GM12878 (cell line): ENCODE measurements at regions not wholly inside any gene's neighbourhood (a gene's known extent, or its start where the extent isn't known, plus 50 kb on each side); places are given as distances from the start of the nearest gene placed in this dataset.

Source experiments
- ATAC-seq: fragments of 200-7000 bp; cut with Tn5 transposase; 3 replicates; pipeline ENCODE4 v1.9.1; 2020; ENCODE audit warnings: mild to moderate bottlenecking, moderate library complexity
- BruUV-seq: library from RNA; stranded (reverse); fragments of 400-500 nt; replicated peaks from 2 replicates; lab custom pipeline; 2021; lab: Mats Ljungman, UMichigan
- CTCF ChIA-PET: fragments of 300-600 bp; sonication (Branson Sonifier 250); formaldehyde crosslinking; extraction: SDS; loops from one replicate; lab custom pipeline; 2021; ENCODE audit warnings: inconsistent platforms; lab: Yijun Ruan, JAX
- POLR2A ChIA-PET: fragments of 350-600 bp; formaldehyde crosslinking; extraction: SDS; loops from one replicate; lab custom pipeline; 2021; ENCODE audit warnings: inconsistent platforms; lab: Charles Lee
- RAD21 ChIA-PET: fragments of 300-600 bp; sonication (Branson Sonifier 250); formaldehyde crosslinking; loops from one replicate; lab custom pipeline; 2023; ENCODE audit warnings: antibody characterized with exemption; ENCODE audit not compliant: unreplicated experiment; lab: Charles Lee
- SMC1A ChIA-PET: fragments of 300-600 bp; sonication (Branson Sonifier 250); formaldehyde crosslinking; loops from one replicate; lab custom pipeline; 2023; ENCODE audit not compliant: unreplicated experiment, uncharacterized antibody; lab: Charles Lee
- DNase-seq: peaks from one replicate; pipeline ENCODE4 v3.0.0-alpha.2; 2011; ENCODE audit warnings: low read depth, low spot score
- FAIRE-seq: peaks from 3 replicates; lab custom pipeline; 2011; peaks lifted over from hg19 to GRCh38; lab: Jason Lieb, UNC
- H2AFZ ChIP-seq: 2 replicates; pipeline ENCODE4 v1.6.0; 2011; ENCODE audit warnings: low read depth, low read length, control low read depth; ENCODE audit not compliant: control insufficient read depth
- H3K27ac ChIP-seq: 2 replicates; pipeline ENCODE4 v1.5.1; 2011; ENCODE audit warnings: control low read depth; ENCODE audit not compliant: control insufficient read depth, insufficient read depth
- H3K27me3 ChIP-seq, 2 experiments: replicated peaks in 1 of 2; 2 replicates each; pipeline versions ENCODE4 v1.6.0 to v1.6.1; 2011; ENCODE audit warnings: low read length in 1 of 2; ENCODE audit not compliant: control insufficient read depth in 2 of 2, insufficient read depth in 2 of 2
- H3K36me3 ChIP-seq, 2 experiments: 2 replicates each; pipeline ENCODE4 v1.5.1; 2011; ENCODE audit warnings: low read length in 1 of 2; ENCODE audit not compliant: control insufficient read depth in 2 of 2, insufficient read depth in 2 of 2
- H3K4me1 ChIP-seq: 2 replicates; pipeline ENCODE4 v1.6.1; 2011; ENCODE audit warnings: mild to moderate bottlenecking, low read length, moderate library complexity, mixed read lengths; ENCODE audit not compliant: control insufficient read depth, insufficient read depth
- H3K4me2 ChIP-seq: 2 replicates; pipeline ENCODE4 v1.6.0; 2011; ENCODE audit warnings: control low read depth; ENCODE audit not compliant: control insufficient read depth, insufficient read depth
- H3K4me3 ChIP-seq: fragments of 200-600 bp; sonication (generic); 2 replicates; pipeline ENCODE4 v1.5.1; 2016
- H3K79me2 ChIP-seq: 2 replicates; pipeline ENCODE4 v1.6.0; 2011; ENCODE audit warnings: low read length; ENCODE audit not compliant: control insufficient read depth, insufficient read depth
- H3K9ac ChIP-seq: 2 replicates; pipeline ENCODE4 v1.8.0; 2011; ENCODE audit warnings: low read length, control low read depth, mixed read lengths; ENCODE audit not compliant: control insufficient read depth, insufficient read depth
- H3K9me3 ChIP-seq: replicated peaks from 3 replicates; pipeline ENCODE4 v1.5.1; 2011; ENCODE audit warnings: mild to moderate bottlenecking, low read length; ENCODE audit not compliant: control insufficient read depth, insufficient read depth
- H4K20me1 ChIP-seq: 2 replicates; pipeline ENCODE4 v1.6.0; 2011; ENCODE audit not compliant: control insufficient read depth, insufficient read depth
- ELK1 ChIP-seq: IDR thresholded peaks from 2 replicates; pipeline ENCODE4 v1.6.1; 2012; ENCODE audit warnings: low read depth, low read length, improper control_type of control experiment
- IRF4 ChIP-seq: IDR thresholded peaks from 2 replicates; pipeline ENCODE4 v1.6.1; 2011; ENCODE audit warnings: low read depth, low read length
- NBN ChIP-seq: fragments of 450-650 bp; IDR thresholded peaks from 2 replicates; pipeline ENCODE4 v1.6.1; 2016
- RCOR1 ChIP-seq: conservative IDR thresholded peaks from 2 replicates; pipeline ENCODE4 v1.6.1; 2012; ENCODE audit warnings: low read depth, low read length, improper control_type of control experiment
- ZNF384 ChIP-seq: IDR thresholded peaks from 2 replicates; pipeline ENCODE4 v1.6.1; 2012; ENCODE audit warnings: low read depth, mild to moderate bottlenecking, low read length, improper control_type of control experiment, borderline replicate concordance
- ZNF687 ChIP-seq: fragments of 450-650 bp; IDR thresholded peaks from 2 replicates; pipeline ENCODE4 v1.6.1; 2017; ENCODE audit warnings: mild to moderate bottlenecking, moderate library complexity
- ZSCAN29 ChIP-seq: fragments of 450-650 bp; IDR thresholded peaks from 2 replicates; pipeline ENCODE4 v1.6.1; 2017; ENCODE audit warnings: mild to moderate bottlenecking, moderate library complexity
- WGBS: methylation state at CpG from one replicate; pipeline ENCODE4 v1.1.6; 2016; ENCODE audit warnings: low lambda C conversion rate; ENCODE audit not compliant: insufficient replicate concordance, insufficient coverage; ENCODE audit errors: missing lambda C conversion rate; 5-methylcytosine and 5-hydroxymethylcytosine counted together
- in situ Hi-C: fragments of 300-500 bp; cut with MboI; formaldehyde crosslinking; loops from 9 replicates; pipeline ENCODE4 v1.14.3; 2018; ENCODE audit warnings: mixed read lengths
- intact Hi-C: fragments of 100-400 bp; cut with micrococcal nuclease; formaldehyde crosslinking; loops from one replicate; pipeline ENCODE4 v1.14.2; 2022; ENCODE audit not compliant: unreplicated experiment
- TF ChIP-seq, protein P1 (sequence below): fragments of 450-650 bp; IDR thresholded peaks from 2 replicates; pipeline ENCODE4 v1.6.1; 2018; ENCODE audit warnings: mild to moderate bottlenecking, low read depth, moderate library complexity; ENCODE audit not compliant: partially characterized antibody
- TF ChIP-seq, protein P2 (sequence below): IDR thresholded peaks from 2 replicates; pipeline ENCODE4 v1.6.1; 2011; ENCODE audit warnings: low read depth, low read length, improper control_type of control experiment, borderline replicate concordance

DNA sequence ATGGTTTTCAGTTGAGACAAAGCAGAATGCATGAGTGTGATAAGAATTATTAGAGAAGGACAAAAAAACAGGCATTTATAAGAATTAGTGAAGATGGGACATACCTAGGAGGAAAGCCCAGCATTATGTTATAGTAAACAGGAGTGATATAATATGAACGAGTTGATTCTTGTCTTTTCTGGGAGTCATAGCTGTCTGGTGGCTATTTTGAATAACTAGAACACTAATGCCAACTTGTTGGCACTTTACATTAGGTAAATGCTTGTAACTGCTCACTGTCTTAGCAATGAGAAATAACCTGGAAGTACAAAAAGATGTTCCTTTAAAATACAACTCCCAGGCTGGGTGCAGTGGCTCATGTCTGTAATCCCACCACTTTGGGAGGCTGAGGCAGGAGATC, 540.8 kb upstream of the SPHKAP start (continued):
- TF ChIP-seq, protein P1, sequence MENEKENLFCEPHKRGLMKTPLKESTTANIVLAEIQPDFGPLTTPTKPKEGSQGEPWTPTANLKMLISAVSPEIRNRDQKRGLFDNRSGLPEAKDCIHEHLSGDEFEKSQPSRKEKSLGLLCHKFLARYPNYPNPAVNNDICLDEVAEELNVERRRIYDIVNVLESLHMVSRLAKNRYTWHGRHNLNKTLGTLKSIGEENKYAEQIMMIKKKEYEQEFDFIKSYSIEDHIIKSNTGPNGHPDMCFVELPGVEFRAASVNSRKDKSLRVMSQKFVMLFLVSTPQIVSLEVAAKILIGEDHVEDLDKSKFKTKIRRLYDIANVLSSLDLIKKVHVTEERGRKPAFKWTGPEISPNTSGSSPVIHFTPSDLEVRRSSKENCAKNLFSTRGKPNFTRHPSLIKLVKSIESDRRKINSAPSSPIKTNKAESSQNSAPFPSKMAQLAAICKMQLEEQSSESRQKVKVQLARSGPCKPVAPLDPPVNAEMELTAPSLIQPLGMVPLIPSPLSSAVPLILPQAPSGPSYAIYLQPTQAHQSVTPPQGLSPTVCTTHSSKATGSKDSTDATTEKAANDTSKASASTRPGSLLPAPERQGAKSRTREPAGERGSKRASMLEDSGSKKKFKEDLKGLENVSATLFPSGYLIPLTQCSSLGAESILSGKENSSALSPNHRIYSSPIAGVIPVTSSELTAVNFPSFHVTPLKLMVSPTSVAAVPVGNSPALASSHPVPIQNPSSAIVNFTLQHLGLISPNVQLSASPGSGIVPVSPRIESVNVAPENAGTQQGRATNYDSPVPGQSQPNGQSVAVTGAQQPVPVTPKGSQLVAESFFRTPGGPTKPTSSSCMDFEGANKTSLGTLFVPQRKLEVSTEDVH, result no peak
- TF ChIP-seq, all 136 proteins: peak for 0

DNA sequence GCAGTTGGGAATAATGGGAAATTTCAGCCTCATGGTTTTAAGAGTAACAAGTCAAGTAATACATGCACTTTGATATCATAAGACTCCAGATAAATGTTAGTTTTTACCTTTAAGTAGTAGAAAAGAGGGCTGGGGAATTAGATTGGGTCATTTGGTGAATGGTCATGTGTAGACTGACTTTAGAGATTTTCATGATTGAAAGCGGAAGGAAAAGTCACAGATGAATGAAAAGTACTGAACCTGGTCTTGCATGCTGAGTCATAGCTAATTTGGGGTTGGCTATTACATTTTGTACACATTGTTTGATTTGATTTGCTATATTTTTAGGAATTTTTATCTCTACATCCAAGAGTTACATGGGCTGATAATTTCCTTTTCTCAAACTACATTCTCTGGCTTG, 539.4 kb upstream of the SPHKAP start:
- no TSS peak for BruUV-seq
- Histone ChIP-seq H3K4me2 (no peak overlapping the region), H3K79me2 (no peaks in the 10 kb centered on the region), H2AFZ (no peak overlapping the region), H3K27ac (no peak overlapping the region), H3K9me3 (no peaks in the 10 kb centered on the region), H3K27me3 (no peaks in the 10 kb centered on the region; a peak in 1 of 4 replicates), H4K20me1 (no peaks in the 10 kb centered on the region), H3K4me3 (no peak overlapping the region), H3K9ac (no peak overlapping the region), H3K36me3 (no peaks in the 10 kb centered on the region), H3K4me1 (no peaks in the 10 kb centered on the region)
- in situ Hi-C loops, result no loop called here
- POLR2A ChIA-PET, result no interaction called here
- intact Hi-C loops, result no loop called here
- SMC1A ChIA-PET, result no interaction called here
- DNase-seq, result no peak
- CTCF ChIA-PET, result no interaction called here
- RAD21 ChIA-PET, result no interaction called here
- FAIRE-seq, result no peak
- WGBS, result 54% methylated on average over 1 of the region's 1 CpG
- ATAC-seq, result peak; percentile 42; the same call in 1 of the 3 replicates
- no peak for TF ChIP-seq RCOR1
- no peak for TF ChIP-seq ZSCAN29
- TF ChIP-seq NBN, result no peak
- TF ChIP-seq, protein P2, sequence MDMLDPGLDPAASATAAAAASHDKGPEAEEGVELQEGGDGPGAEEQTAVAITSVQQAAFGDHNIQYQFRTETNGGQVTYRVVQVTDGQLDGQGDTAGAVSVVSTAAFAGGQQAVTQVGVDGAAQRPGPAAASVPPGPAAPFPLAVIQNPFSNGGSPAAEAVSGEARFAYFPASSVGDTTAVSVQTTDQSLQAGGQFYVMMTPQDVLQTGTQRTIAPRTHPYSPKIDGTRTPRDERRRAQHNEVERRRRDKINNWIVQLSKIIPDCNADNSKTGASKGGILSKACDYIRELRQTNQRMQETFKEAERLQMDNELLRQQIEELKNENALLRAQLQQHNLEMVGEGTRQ, result no peak
- no peak for TF ChIP-seq ZNF687
- no peak for TF ChIP-seq ZNF384
- TF ChIP-seq ELK1, result no peak
- TF ChIP-seq IRF4, result no peak
